ENCODE measurements at regions not wholly inside any gene's neighbourhood (a gene's known extent, or its start where the extent isn't known, plus 50 kb on each side); places are given as distances from the start of the nearest gene placed in this dataset.

DNA sequence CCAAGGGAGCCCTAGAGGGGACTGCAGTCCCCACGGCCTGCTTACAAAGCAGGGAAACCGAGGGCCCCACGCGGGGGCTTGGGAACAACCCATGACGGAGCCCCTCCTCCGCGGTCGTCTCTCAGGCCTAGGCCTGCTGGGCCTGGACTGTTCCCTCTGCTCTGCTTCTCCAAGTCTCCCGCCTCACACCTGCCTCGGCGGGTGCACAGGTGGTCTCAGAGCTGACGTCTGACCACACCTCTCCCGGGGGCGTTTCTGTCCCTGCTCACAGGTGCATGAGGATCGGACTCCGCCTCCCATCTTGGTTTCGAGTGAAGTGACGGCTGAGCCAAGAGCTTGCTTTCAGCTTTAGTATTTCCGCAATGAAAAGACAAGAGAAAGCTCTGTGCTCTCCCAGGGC, 72.1 kb downstream of the MRPL36 start:
- TF ChIP-seq, protein P1, sequence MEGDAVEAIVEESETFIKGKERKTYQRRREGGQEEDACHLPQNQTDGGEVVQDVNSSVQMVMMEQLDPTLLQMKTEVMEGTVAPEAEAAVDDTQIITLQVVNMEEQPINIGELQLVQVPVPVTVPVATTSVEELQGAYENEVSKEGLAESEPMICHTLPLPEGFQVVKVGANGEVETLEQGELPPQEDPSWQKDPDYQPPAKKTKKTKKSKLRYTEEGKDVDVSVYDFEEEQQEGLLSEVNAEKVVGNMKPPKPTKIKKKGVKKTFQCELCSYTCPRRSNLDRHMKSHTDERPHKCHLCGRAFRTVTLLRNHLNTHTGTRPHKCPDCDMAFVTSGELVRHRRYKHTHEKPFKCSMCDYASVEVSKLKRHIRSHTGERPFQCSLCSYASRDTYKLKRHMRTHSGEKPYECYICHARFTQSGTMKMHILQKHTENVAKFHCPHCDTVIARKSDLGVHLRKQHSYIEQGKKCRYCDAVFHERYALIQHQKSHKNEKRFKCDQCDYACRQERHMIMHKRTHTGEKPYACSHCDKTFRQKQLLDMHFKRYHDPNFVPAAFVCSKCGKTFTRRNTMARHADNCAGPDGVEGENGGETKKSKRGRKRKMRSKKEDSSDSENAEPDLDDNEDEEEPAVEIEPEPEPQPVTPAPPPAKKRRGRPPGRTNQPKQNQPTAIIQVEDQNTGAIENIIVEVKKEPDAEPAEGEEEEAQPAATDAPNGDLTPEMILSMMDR (IDR thresholded peaks at IDR 0.05), result no peak
- TF ChIP-seq POLR2AphosphoS5 (IDR thresholded peaks at IDR 0.05; ENCODE audit: low read depth, low read length), result no peak

Measured in Panc1 (cell line).